MCF 10A (cell line): ENCODE measurements at regions not wholly inside any gene's neighbourhood (a gene's known extent, or its start where the extent isn't known, plus 50 kb on each side); places are given as distances from the start of the nearest gene placed in this dataset.

Experiments used
- BruUV-seq: library from RNA; stranded (reverse); fragments of 400-500 nt; replicated peaks from 2 replicates; lab custom pipeline; 2021; lab: Mats Ljungman, UMichigan
- CTCF ChIA-PET: fragments of 300-600 bp; sonication (Branson Sonifier 250); formaldehyde crosslinking; extraction: SDS; loops from one replicate; lab custom pipeline; 2021; ENCODE audit warnings: antibody characterized with exemption, inconsistent platforms; lab: Yijun Ruan, JAX
- POLR2A ChIA-PET: fragments of 300-600, 350-650 bp; sonication (Branson Sonifier 250); formaldehyde crosslinking; extraction: SDS; loops from one replicate; lab custom pipeline; 2020; ENCODE audit warnings: antibody characterized with exemption, inconsistent platforms; lab: Yijun Ruan, JAX
- DNase-seq: peaks from one replicate; pipeline ENCODE4 v3.0.0-alpha.2; 2018; ENCODE audit not compliant: unreplicated experiment
- H3K27ac Mint-ChIP-seq: one replicate; pipeline ENCODE4 v1.8.0; 2022; ENCODE audit warnings: mild to moderate bottlenecking, low read depth, mixed read lengths; ENCODE audit not compliant: unreplicated experiment
- H3K27me3 Mint-ChIP-seq: one replicate; pipeline ENCODE4 v1.8.0; 2022; ENCODE audit warnings: mixed read lengths; ENCODE audit not compliant: insufficient read depth, unreplicated experiment
- H3K36me3 Mint-ChIP-seq: one replicate; pipeline ENCODE4 v1.8.0; 2022; ENCODE audit warnings: mild to moderate bottlenecking, moderate library complexity, mixed read lengths; ENCODE audit not compliant: insufficient read depth, unreplicated experiment
- H3K4me1 Mint-ChIP-seq: one replicate; pipeline ENCODE4 v1.8.0; 2022; ENCODE audit warnings: mixed read lengths; ENCODE audit not compliant: insufficient read depth, unreplicated experiment
- H3K4me3 Mint-ChIP-seq: one replicate; pipeline ENCODE4 v1.8.0; 2022; ENCODE audit warnings: mild to moderate bottlenecking, moderate library complexity, mixed read lengths; ENCODE audit not compliant: unreplicated experiment
- H3K9me3 Mint-ChIP-seq: one replicate; pipeline ENCODE4 v1.8.0; 2022; ENCODE audit warnings: mixed read lengths; ENCODE audit not compliant: unreplicated experiment
- CTCF ChIP-seq: fragments of 200-600 bp; IDR thresholded peaks from one replicate; pipeline ENCODE4 v1.8.0; 2022; ENCODE audit warnings: antibody characterized with exemption, mild to moderate bottlenecking; ENCODE audit not compliant: unreplicated experiment
- intact Hi-C: fragments of 100-400 bp; cut with micrococcal nuclease; formaldehyde crosslinking; loops from 2 replicates; pipeline ENCODE4 v1.14.1; 2022

- CTCF ChIA-PET = no interaction called here
These were observed 177.9 kb upstream of the PRLR start for GRCh38 chr5:35408146-35408545.

GRCh38 chr5:35407697-35408096, 177.4 kb upstream of the PRLR start:
- BruUV-seq = no TSS peak
- no peak for DNase-seq
- no peak for TF ChIP-seq CTCF
- no peaks in the 10 kb centered on the region for H3K4me1 Mint-ChIP-seq
- no peak overlapping the region for H3K27ac Mint-ChIP-seq
- intact Hi-C loops = no loop called here
- no peaks in the 10 kb centered on the region for H3K27me3 Mint-ChIP-seq
- ChIA-PET CTCF (no interaction called here), POLR2A (no interaction called here)
- no peaks in the 10 kb centered on the region for H3K9me3 Mint-ChIP-seq
- no peak overlapping the region for H3K4me3 Mint-ChIP-seq
- H3K36me3 Mint-ChIP-seq = no peaks in the 10 kb centered on the region

More at GRCh38 chr5:35408146-35408545, 177.9 kb upstream of the PRLR start:
- Mint-ChIP-seq H3K4me1 (no peaks in the 10 kb centered on the region), H3K36me3 (no peaks in the 10 kb centered on the region), H3K27me3 (no peaks in the 10 kb centered on the region), H3K9me3 (no peaks in the 10 kb centered on the region), H3K4me3 (no peak overlapping the region), H3K27ac (no peak overlapping the region)
- no peak for DNase-seq
- BruUV-seq = no TSS peak
- POLR2A ChIA-PET = no interaction called here
- no peak for TF ChIP-seq CTCF
- intact Hi-C loops = no loop called here

- BruUV-seq = no TSS peak
- DNase-seq = no peak
- ChIA-PET POLR2A (no interaction called here), CTCF (interaction anchor here (0.6 to 0.7 kb wide), 3 partner anchors 162 to 1380 kb away, joined by 3 to 4 read pairs (median 3); no protein-coding TSS in a partner anchor)
- Mint-ChIP-seq H3K9me3 (no peaks in the 10 kb centered on the region), H3K4me1 (no peaks in the 10 kb centered on the region), H3K27me3 (no peaks in the 10 kb centered on the region), H3K36me3 (no peaks in the 10 kb centered on the region), H3K4me3 (no peak overlapping the region), H3K27ac (no peak overlapping the region)
- no peak for TF ChIP-seq CTCF
- intact Hi-C loops = no loop called here
These were observed 175.7 kb upstream of the PRLR start for GRCh38 chr5:35405938-35406337.

- intact Hi-C loops = no loop called here
- H3K36me3 Mint-ChIP-seq = no peaks in the 10 kb centered on the region
- BruUV-seq = no TSS peak
- no peak for TF ChIP-seq CTCF
- CTCF ChIA-PET = no interaction called here
- H3K27ac Mint-ChIP-seq = no peak overlapping the region
- no peaks in the 10 kb centered on the region for H3K9me3 Mint-ChIP-seq
- no peak overlapping the region for H3K4me3 Mint-ChIP-seq
- no peaks in the 10 kb centered on the region for H3K4me1 Mint-ChIP-seq
- no peaks in the 10 kb centered on the region for H3K27me3 Mint-ChIP-seq
- no peak for DNase-seq
- POLR2A ChIA-PET = interaction anchor here (0.6 kb wide), 1 partner anchor 130 kb away, joined by 4 read pairs; no protein-coding TSS in a partner anchor
These were observed 174.4 kb upstream of the PRLR start for GRCh38 chr5:35404701-35405100.
